HG03521 (cell line): ENCODE measurements at regions not wholly inside any gene's neighbourhood (a gene's known extent, or its start where the extent isn't known, plus 50 kb on each side); places are given as distances from the start of the nearest gene placed in this dataset.
"Not testable (repeated sequence)": the region's sequence is repeated elsewhere in the genome, so short reads cannot be mapped to it uniquely, and the experiment has no call there.

Experiments
- ATAC-seq: cut with Tn5 transposase; IDR thresholded peaks from one replicate; pipeline ENCODE4 v1.9.1; 2021; ENCODE audit warnings: mild to moderate bottlenecking, moderate library complexity; ENCODE audit not compliant: unreplicated experiment

DNA sequence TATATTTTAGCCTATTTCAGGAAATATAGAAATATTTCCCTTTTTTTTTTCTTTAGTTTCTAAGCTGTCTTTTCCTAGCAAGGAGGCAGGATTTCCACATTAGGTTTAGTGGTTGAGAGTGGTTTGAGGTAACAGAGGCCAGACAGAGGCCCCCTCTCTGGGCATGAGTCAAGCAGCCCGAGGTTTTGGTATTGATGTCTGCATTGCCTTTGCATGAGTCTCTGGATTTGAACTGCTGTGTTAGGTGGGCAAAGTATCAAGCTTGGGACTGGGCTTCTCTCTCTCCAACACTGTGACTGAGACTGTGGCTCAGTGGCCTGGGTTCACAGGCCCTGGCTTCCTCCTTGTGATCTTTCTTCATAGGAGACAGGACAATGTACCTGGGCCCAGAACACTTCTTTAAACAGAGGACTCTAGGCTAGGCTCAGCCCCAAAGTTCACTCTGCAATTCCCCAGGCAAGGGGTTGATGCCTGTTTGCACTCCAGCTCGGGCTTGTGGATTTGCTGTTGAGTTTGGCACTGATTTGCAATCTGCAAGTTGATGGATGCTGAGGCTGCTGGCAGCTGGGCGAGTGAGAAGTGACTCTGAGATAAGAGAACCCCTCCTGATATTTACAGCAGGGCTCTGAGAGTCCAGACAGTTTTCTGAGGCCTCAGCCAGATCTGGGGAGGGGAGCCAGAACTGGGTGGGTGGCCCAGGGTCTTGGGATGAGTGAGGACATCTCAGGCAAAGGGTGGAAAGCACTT lies 271.2 kb downstream of the EN1 start:
- ATAC-seq = no peak

DNA sequence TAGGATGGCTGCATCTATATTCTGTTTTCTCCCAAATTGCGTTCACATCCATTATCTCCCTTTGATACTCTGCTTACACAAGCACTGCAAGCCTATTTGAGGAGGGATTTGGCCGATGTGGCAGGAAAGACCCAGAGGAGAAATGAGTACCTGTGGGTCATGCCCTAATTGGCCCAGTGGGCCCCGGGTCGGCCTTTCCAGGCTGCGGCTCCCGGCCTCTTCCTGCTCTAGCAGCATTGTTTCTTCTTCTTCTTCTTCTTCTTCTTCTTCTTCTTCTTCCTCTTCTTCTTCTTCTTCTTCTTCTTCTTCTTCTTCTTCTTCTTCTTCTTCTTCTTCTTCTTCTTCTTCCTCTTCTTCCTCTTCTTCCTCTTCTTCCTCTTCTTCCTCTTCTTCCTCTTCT lies 275.1 kb downstream of the EN1 start:
- not testable (repeated sequence) for ATAC-seq

DNA sequence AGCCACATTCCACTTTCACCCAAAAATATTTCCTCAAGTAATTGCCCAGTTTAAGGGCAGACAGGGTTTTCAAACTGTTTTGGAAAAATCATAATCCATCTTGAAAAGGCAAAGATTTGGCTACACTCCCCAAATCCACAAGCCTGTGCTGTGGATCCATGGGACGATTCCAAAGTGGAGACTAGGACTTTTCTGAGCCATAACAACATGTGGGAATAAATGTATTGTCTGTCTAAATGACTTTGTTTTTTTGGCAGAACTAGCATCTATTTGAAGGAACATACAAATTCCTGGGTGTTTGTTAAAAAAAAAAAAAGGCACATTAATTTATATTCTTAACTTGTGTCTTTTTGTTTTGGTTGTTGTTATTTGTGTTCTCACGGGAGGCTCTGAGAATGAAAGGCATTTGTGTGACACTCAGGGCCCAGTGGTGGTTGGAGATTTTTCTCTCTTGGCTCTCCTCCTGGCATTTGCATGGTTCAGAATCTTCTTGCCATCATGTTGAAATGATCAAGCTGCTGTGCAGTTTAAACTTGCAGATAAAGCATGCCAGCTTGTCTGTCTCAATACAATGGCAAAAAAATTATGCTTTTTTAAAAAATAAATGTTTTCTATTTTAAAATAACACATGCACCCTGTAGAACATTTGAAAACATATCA lies 277.4 kb downstream of the EN1 start:
- ATAC-seq = no peak

DNA sequence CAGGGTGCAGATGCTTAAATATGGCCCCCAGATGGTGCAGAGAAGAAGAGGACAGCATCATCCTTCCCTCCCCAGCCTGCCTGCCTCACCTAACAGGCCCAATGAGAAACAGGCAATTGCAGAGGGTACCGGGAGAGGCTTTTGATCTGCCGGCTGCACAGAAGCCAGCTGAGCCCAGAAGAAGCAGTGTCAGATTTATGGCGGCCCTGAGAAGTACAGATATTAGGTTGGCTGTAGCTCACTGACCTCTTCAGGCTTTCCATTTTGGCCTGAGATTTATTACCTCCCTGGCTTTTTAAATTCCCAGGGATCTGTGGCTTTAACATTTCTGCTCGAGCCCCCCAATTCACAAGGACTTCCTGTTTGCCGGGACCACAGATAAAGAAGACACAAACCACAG lies 278.7 kb downstream of the EN1 start:
- ATAC-seq = no peak

DNA sequence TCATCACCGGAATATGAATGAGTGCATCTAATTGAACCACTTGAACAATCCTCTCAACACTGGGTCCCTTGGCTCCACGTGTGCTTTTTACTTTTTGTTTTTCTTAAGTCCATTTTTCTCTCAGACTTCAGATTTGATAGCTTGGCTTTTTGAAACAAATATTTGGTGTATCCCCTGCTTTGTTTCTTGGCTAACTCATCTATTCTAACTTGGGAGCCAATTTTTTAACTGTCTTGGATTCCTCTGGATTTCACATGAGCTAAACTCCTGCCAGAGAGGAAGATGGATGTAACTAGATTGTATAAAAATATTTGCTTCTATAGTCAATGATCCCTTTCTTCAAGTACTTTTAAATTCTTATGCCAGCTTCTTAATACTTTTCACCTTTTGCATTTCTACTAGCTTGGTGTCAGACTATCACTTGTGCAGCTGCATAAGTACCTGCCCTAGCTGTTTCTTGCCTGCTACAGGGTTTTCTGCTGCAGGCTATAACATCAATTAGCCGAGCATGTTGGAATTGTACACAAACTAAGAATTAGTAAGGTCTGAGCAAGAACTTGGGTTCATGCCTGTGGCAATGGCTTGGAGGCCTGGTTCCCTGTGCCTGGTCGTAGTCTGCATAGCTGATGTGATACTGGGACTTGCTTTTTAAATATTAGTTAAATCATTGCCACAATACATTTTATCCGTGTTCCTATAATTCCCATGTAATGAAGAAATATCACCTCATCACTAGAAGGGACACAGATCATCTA lies 281.5 kb downstream of the EN1 start:
- no peak for ATAC-seq

DNA sequence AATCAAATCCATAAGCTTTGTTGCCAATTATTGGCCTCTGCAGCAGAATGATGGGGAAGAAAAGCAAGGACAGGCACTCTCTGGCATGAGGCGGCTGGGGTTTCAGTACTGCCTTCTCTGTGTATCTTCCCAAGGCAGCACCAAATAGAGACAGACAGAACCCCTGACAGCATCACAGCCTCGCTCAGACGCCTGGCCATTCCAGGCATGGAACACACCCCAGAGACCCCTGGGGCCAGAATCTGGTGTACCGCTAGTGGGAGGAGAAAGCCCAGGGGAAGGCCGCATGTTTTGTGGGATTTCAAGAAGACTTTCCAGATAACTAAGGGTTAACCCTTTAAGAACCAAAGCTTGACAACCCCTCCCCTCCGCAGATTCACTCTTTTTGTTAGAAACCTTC lies 282.1 kb downstream of the EN1 start:
- ATAC-seq = no peak

DNA sequence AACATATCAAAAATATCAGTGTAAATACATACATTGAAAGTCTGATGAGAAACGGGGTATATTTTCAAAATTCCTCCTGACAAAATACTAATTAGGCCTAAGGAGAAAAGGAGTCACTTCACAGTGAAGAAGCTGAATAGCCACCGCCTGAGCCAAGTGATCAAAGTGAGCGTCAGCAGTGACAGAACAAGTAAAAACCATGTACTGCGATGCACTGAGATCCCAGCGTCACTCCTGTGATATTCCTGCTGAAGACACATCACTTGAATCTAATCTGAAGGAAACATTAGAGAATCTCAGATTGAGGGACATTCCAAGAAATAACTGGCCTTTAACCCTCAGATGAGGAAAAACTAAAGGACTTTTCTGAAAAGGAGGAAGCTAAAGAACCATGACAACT lies 285.3 kb downstream of the EN1 start:
- ATAC-seq = no peak

DNA sequence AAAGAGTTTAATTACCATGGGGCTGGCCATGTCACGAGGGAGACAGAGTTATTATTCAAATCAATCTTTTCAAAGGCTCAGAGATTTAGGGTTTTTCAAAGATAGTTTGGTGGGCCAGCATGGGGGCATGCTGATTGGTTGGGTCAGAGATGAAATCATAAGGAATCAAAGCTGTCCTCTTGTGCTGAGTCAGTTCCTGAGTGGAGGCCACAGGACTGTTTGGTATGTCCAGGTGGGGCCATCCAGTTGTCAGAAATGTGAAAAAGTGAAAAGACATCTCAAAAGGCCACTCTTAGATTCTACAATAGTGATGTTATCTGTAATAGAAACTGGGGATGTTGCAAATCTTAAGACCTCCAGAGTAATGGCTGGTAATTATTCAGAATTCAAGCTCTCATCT lies 288.6 kb downstream of the EN1 start:
- ATAC-seq = no peak

DNA sequence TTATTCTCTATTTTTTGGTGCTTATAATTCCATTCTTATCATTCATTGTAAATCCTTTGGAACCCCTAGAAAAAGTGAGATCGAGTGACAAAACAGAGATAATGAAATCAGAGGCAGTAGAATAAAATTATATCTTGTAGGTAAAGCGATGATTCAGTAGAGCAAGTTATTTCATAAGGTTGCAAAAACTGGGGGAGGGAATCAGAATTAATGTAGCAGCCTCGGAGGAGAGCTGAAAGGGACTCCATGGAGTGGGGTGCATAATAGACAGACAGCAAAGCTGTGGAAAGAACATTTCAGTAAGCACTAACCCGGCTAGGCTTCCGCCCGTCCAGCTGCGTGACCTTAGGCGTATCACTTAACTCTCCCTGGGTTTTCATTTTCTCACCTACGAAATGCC lies 289.7 kb downstream of the EN1 start:
- ATAC-seq = no peak

DNA sequence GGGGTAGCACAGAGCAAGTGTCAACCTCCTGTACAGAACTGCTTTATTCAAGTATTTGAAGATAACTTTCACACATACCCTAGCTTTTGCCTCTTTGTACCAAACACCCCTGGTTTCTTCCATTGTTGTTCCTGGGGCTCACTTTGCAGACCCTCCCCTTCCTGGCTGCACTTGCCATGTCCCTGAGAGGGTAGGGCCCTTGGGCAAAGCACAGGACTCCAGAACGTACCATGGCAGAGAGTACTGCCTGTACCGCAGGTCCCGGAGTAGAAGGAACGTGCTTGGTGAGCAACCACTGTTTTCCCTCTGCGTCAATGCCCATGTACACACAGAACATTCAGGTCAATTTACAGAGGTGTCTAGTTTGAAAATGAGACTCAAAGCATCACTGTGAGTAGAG lies 290.4 kb downstream of the EN1 start:
- ATAC-seq = no peak

DNA sequence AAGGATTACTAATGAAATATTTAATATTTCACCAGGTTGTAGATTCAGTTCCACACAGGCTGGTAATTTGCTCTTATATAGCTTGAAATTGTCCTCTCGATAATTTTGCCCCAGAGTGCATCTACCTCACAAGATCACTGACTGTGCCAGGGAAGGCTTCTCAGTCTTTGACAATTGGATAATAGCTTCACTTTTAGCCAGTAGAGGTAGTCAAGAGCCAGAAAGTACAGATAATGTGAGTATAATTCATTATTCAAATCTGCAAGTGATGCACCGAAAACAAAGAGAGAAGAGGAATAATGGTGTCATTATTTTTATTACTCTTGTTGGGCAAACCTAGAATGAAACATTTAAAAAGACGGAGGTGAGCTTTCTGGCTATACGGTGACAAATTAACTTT lies 292.8 kb downstream of the EN1 start:
- ATAC-seq = no peak

DNA sequence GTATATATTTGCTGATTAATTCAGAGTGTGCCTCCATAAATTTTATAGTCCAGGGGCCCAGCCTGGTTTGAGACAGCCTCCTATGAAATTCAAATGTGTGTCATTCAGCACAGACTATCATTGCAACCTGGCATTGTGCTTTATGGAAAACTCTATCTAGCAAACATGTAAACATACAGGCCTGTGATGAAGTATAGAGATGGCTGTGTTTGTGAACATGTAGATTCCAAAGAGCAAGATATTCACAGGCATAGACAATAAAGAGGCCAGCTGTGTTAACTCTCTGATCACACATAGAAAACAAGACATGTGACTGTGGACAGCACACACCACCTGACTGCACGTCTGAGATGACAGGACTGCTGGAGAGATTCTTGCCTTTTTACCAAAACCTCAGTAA lies 297.9 kb downstream of the EN1 start:
- no peak for ATAC-seq

DNA sequence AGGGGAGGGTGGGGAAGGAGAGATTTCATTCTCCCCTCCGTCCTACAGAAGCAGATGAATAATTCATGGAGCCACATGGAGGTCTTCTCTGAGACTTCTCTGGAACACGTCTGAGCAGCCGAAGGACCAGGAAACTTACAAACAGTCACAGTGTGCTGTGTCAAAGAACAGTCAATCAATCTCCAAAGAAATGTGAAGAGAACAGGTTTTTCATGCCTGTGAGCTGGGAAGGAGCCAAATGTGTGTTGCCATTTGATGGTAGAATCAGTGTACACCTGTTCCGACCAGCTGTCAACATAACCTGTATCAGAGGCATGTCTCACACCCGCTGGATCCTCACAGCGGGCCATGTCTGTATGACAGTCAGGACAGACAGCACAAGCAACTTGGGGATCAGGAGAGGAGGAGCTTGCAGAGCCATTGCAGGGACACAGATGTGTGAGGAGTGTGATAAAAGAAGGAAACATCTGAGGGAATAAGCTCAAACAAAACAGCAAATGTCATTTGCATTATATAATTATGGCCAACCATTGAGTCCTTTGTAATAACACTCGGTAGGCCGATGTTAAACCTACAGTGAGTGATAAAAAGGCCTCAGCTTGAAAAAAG lies 298.5 kb downstream of the EN1 start:
- ATAC-seq = no peak

DNA sequence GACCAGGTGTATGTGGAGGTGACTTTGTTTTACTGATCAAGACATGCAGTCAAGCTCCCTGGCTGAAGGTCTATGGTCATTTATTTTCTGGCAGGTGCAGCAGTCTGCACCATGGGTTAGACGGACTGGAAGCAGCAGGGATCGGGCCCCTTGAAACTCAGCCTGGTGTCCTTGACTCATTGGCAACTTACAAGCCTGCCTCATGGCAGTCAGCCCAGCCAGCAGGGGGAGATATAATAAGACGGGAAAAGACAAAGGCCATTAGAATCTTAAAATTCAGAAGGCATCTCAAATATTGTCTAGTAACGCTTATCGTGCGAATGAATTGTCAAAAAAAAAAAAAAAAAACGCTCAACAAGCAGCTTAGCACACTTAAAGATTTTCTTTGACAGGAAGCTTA lies 308.2 kb downstream of the EN1 start:
- ATAC-seq = no peak

DNA sequence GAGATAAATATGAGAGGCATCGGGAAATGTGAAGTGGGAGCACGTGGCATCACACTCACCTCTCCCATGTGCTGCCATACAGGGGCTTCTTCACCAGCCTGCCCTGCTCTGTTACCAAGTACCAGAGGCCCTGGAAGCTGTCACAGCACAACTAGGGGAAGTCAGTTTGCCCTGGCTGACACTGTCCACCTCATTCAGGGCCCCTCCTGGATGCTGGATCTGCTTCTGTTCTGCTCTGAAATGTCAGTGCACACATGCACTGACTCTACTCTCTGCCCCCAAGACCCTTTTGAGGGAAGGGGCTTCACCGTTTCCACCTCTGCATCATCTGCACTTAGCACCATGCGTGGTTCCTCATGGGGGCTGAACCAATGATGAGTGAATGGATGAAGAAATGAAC lies 311.1 kb downstream of the EN1 start:
- no peak for ATAC-seq

DNA sequence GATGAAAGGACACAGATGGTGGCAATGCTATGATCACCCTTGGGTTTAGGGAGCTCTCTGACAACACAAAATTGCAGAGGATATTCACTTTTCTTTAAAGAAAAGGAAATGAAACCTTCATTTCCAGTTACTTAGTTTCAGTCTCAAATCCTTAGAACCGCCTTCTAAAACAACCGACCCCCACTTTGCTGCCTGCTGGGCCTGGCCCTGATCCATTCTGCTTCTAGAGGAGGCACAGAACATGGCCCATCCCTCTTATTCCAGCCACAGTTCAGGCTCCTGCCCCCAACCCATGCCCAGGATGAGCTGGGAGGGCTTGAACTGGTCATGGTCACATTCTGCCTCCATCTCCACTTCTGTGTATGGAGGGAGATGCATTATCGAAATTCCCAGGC lies 311.6 kb downstream of the EN1 start:
- ATAC-seq = no peak

DNA sequence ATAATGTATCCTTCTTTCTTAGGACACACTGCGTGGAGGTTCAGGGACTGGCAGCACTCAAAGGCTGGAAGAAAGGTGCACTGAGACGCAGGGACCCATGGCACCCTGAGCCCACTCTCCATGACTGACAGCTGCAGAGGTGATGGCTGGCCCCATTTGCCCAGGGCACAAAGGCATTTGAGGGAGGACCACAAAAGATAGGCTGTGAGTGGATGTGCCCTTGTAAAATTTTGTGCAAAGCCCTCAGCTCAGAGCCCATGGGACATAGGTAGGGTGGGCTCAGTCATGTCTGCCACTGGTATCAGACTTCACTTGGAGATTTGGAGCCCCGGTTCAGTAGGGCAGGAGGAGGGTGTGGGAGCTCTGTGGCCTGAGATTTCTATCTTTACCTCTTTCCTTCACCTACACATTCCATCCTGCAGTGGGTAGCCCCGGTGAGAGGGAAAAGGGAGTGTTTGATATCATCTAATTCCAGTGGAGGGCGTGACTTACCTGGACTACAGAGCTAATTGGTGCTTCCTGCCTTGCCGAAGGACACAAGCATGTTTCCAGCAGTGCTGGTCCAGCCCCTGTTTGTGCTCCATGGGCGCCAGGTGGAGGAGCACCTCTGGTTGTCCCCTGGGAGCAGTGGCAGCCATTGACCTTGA lies 312.2 kb downstream of the EN1 start:
- no peak for ATAC-seq

DNA sequence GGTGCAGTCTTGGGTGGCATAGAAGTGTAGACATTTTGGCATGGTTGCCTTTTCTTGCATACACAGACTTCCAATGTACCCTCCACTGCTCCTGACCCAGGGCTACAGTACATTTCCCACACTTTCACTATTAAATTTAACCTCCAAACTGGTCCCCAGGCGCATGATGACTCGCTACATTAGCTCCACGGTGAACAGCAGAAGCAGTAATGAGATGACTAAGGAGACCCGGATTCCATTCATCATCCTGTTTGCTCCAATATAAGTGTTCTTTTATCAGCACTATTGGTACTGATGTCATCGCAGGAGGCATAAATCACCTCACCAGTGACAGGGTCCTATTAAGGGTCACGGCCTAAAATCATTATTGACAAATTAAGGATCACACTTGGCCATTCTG lies 316.5 kb downstream of the EN1 start:
- ATAC-seq = no peak

DNA sequence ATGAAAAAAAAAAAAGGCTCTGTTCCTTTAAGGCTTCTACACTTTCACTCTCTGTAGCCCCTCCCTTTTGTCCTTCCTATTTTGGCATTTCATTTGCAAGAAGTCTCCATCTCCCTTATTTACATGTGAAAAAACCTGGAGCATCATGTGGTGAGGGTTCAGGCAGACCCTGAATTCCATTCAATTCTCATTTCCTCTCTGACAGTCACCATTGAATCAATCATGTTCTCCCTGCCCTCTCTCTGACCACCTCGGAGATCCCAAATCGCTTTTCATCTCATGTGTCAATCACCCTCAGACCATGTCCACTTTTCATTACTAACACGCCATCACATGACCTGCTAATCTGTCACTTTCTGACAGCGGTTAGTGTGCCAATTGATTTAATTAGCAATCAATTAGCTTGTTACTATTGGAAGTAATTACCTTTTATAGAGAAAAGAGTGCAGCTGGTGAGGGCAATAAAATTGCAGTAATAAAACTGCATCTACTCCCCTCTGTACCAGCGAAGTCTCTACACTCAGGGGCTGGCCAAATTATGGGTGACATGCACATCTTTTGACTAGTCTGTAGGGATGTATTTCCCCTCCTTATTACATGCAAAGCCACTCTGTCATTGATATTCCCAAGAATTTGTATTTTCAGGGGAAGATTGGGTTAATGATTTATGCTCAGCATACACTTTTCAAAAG lies 317.4 kb downstream of the EN1 start:
- no peak for ATAC-seq

DNA sequence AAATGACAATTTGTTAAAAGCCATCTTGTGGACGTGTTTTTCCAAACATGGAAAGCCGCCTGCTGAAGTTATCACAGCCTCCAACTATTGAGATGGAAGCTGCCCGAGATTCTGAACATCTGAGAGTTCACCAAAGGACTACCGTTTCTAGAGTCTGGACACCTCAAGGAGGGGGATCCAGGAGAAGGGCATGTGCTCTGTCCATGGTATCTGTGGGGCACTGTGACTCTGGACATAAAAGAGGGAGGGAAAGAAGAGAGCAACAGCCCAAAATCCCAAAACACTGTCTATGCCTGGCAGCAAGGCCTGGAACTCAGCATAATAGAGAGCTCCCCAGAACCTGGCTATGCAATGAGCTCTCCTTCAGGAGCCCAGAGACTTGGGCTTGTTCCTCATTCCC lies 319.9 kb downstream of the EN1 start:
- ATAC-seq = no peak

DNA sequence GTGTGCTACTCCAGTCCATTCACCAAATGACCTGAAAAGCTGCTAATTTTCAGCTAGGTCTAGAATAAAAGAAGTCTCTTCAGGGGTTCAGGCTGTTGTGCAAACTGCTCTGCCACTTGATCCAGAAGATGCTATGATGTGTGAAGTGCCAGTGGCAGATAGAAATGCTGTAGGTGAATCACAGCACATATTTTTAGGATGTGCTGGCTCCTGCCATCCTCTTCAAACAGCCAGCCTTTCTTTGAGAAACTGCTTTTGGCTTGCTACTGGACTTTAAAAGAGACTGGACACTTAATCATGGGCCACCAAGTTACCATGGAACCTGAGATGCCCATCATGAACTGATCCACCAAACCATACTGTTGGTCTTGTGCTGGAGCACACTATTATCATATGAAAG lies 322.1 kb downstream of the EN1 start:
- no peak for ATAC-seq
